GM12878 (cell line): ENCODE measurements at regions not wholly inside any gene's neighbourhood (a gene's known extent, or its start where the extent isn't known, plus 50 kb on each side); places are given as distances from the start of the nearest gene placed in this dataset.
A peak's percentile ranks its signal among the peaks of the same experiment; 100 is the strongest.

Experiments
- BMI1 ChIP-seq: fragments of 450-650 bp; IDR thresholded peaks from 2 replicates; pipeline ENCODE4 v1.6.1; 2016; ENCODE audit warnings: mild to moderate bottlenecking, moderate library complexity, borderline replicate concordance
- CREB1 ChIP-seq: IDR thresholded peaks from 2 replicates; pipeline ENCODE4 v1.6.1; 2012; ENCODE audit warnings: low read depth, mild to moderate bottlenecking, inconsistent platforms
- CREM ChIP-seq: IDR thresholded peaks from 2 replicates; pipeline ENCODE4 v1.6.1; 2014; ENCODE audit warnings: antibody characterized with exemption, low read depth
- EZH2 ChIP-seq: IDR thresholded peaks from 2 replicates; pipeline ENCODE4 v1.6.1; 2012; ENCODE audit warnings: low read depth, mild to moderate bottlenecking, control low read depth, inconsistent platforms, low read length, borderline replicate concordance; ENCODE audit not compliant: control insufficient read depth
- FOXK2 ChIP-seq: fragments of 450-650 bp; IDR thresholded peaks from 2 replicates; pipeline ENCODE4 v1.6.1; 2017; ENCODE audit warnings: mild to moderate bottlenecking, moderate library complexity
- FOXM1 ChIP-seq: IDR thresholded peaks from 2 replicates; pipeline ENCODE4 v1.6.1; 2012; ENCODE audit warnings: low read depth, mild to moderate bottlenecking, inconsistent platforms, low read length, moderate library complexity
- HDAC6 ChIP-seq: fragments of 200-600 bp; sonication (generic); IDR thresholded peaks from one replicate; pipeline ENCODE4 v1.8.0; 2017; ENCODE audit warnings: antibody characterized with exemption; ENCODE audit not compliant: unreplicated experiment
- IKZF1 ChIP-seq: fragments of 450-650 bp; conservative IDR thresholded peaks from 2 replicates; pipeline ENCODE4 v1.6.1; 2017; ENCODE audit warnings: antibody characterized with exemption, mild to moderate bottlenecking
- MEF2B ChIP-seq: fragments of 450-650 bp; IDR thresholded peaks from 2 replicates; pipeline ENCODE4 v1.6.1; 2018; ENCODE audit warnings: mild to moderate bottlenecking, moderate library complexity; ENCODE audit not compliant: partially characterized antibody, poor library complexity, severe bottlenecking
- MTA2 ChIP-seq: fragments of 450-650 bp; IDR thresholded peaks from 2 replicates; pipeline ENCODE4 v1.6.1; 2016; ENCODE audit warnings: low read depth, mild to moderate bottlenecking, moderate library complexity
- MXI1 ChIP-seq: fragments of 150-350 bp; IDR thresholded peaks from 2 replicates; pipeline ENCODE4 v1.6.1; 2011; ENCODE audit warnings: low read depth, mild to moderate bottlenecking, inconsistent platforms, low read length, improper control_type of control experiment
- NR2C1 ChIP-seq: fragments of 450-650 bp; IDR thresholded peaks from 2 replicates; pipeline ENCODE4 v1.6.1; 2017; ENCODE audit warnings: antibody characterized with exemption, mild to moderate bottlenecking, moderate library complexity
- RBBP5 ChIP-seq: fragments of 200-600 bp; sonication (generic); conservative IDR thresholded peaks from 2 replicates; pipeline ENCODE4 v1.6.1; 2016
- SIX5 ChIP-seq: IDR thresholded peaks from 2 replicates; pipeline ENCODE4 v1.6.1; 2011; ENCODE audit warnings: mild to moderate bottlenecking, low read depth, low read length, moderate library complexity; ENCODE audit not compliant: severe bottlenecking
- SP1 ChIP-seq: IDR thresholded peaks from one replicate; pipeline ENCODE4 v1.6.1; 2011; ENCODE audit warnings: low read depth, low read length
- SREBF1 ChIP-seq: IDR thresholded peaks from 2 replicates; pipeline ENCODE4 v1.6.1; 2012; ENCODE audit warnings: mild to moderate bottlenecking, low read length
- SRF ChIP-seq, 2 experiments: IDR thresholded peaks; 2 replicates each; pipeline ENCODE4 v1.6.1; 2011; ENCODE audit warnings: low read depth in 2 of 2, low read length in 2 of 2, mild to moderate bottlenecking in 1 of 2, moderate library complexity in 1 of 2
- SUZ12 ChIP-seq: fragments of 200-600 bp; sonication (generic); IDR thresholded peaks from one replicate; pipeline ENCODE4 v1.6.1; 2018; ENCODE audit warnings: antibody characterized with exemption, mild to moderate bottlenecking; ENCODE audit not compliant: unreplicated experiment
- WRNIP1 ChIP-seq: IDR thresholded peaks from 2 replicates; pipeline ENCODE4 v1.6.1; 2011; ENCODE audit warnings: low read depth, low read length, improper control_type of control experiment, borderline replicate concordance
- ZNF207 ChIP-seq: fragments of 450-650 bp; IDR thresholded peaks from 2 replicates; pipeline ENCODE4 v1.6.1; 2014; ENCODE audit warnings: antibody characterized with exemption, mild to moderate bottlenecking, borderline replicate concordance
- TF ChIP-seq, protein P1 (sequence below): fragments of 150-350 bp; IDR thresholded peaks from 2 replicates; pipeline ENCODE4 v1.6.1; 2014; ENCODE audit warnings: mild to moderate bottlenecking, low read depth, low read length
- TF ChIP-seq, protein P2 (sequence below): IDR thresholded peaks from 2 replicates; pipeline ENCODE4 v1.6.1; 2012; ENCODE audit warnings: low read length, inconsistent platforms
- TF ChIP-seq, protein P3 (sequence below): fragments of 450-650 bp; formaldehyde crosslinking; IDR thresholded peaks from 2 replicates; pipeline ENCODE4 v1.4.0; 2022; ENCODE audit warnings: mild to moderate bottlenecking, moderate library complexity
- TF ChIP-seq, protein P4 (sequence below): IDR thresholded peaks from 2 replicates; pipeline ENCODE4 v1.6.1; 2011; ENCODE audit warnings: low read depth, mild to moderate bottlenecking, low read length, moderate library complexity, borderline replicate concordance; ENCODE audit errors: extremely low read depth
- TF ChIP-seq, protein P5 (sequence below): IDR thresholded peaks from 2 replicates; pipeline ENCODE4 v1.6.1; 2012; ENCODE audit warnings: low read depth, low read length, improper control_type of control experiment

DNA sequence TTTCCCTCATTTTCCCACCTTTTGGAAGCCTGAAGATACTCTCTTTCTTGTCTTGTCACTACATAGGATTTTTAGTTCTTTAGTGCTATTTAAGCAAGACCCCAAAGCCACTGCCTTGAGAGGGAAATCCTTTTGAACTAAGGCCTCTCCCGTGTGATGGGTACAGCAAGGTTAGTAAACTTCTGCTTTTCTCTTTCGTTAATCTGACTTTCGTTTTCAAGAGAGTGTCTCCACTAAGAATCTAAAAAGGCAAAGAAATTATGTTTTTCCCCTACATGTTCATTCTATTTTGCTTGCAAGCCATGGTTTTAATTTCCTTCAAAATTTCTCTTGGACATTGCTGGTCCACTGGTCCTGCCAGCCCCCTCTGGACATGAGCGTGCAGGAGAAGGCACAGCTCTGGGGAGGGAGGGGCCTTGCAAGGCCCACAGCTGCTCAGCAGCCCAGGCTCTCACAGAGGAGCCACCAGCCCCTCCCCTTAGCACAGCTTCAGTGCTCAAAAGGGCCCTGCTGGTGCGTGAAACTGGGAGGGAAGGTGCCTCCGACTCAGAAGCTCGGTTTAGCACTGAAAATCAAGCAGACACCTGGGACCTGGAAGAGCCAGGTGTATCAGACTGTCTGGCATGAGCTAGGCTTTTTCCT is 210.9 kb upstream of the GALNT2 start (continued):
- TF ChIP-seq WRNIP1: 0 out of 2 replicates have a peak, but pooled peaks have one; percentile 38
- TF ChIP-seq FOXM1: no peak
- TF ChIP-seq RBBP5: 0 out of 2 replicates have a peak, but pooled peaks have one; percentile 20
- no peak for TF ChIP-seq MXI1
- no peak; the same call in 1 of the 2 replicates for TF ChIP-seq IKZF1
- TF ChIP-seq, protein P1, sequence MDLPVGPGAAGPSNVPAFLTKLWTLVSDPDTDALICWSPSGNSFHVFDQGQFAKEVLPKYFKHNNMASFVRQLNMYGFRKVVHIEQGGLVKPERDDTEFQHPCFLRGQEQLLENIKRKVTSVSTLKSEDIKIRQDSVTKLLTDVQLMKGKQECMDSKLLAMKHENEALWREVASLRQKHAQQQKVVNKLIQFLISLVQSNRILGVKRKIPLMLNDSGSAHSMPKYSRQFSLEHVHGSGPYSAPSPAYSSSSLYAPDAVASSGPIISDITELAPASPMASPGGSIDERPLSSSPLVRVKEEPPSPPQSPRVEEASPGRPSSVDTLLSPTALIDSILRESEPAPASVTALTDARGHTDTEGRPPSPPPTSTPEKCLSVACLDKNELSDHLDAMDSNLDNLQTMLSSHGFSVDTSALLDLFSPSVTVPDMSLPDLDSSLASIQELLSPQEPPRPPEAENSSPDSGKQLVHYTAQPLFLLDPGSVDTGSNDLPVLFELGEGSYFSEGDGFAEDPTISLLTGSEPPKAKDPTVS: no peak
- TF ChIP-seq HDAC6: no peak
- TF ChIP-seq, protein P2, sequence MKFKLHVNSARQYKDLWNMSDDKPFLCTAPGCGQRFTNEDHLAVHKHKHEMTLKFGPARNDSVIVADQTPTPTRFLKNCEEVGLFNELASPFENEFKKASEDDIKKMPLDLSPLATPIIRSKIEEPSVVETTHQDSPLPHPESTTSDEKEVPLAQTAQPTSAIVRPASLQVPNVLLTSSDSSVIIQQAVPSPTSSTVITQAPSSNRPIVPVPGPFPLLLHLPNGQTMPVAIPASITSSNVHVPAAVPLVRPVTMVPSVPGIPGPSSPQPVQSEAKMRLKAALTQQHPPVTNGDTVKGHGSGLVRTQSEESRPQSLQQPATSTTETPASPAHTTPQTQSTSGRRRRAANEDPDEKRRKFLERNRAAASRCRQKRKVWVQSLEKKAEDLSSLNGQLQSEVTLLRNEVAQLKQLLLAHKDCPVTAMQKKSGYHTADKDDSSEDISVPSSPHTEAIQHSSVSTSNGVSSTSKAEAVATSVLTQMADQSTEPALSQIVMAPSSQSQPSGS: no peak
- no peak for TF ChIP-seq SRF (IDR thresholded peaks at IDR 0.05; ENCODE audit: low read depth in 2 of 2, low read length in 2 of 2)
- TF ChIP-seq, protein P3, sequence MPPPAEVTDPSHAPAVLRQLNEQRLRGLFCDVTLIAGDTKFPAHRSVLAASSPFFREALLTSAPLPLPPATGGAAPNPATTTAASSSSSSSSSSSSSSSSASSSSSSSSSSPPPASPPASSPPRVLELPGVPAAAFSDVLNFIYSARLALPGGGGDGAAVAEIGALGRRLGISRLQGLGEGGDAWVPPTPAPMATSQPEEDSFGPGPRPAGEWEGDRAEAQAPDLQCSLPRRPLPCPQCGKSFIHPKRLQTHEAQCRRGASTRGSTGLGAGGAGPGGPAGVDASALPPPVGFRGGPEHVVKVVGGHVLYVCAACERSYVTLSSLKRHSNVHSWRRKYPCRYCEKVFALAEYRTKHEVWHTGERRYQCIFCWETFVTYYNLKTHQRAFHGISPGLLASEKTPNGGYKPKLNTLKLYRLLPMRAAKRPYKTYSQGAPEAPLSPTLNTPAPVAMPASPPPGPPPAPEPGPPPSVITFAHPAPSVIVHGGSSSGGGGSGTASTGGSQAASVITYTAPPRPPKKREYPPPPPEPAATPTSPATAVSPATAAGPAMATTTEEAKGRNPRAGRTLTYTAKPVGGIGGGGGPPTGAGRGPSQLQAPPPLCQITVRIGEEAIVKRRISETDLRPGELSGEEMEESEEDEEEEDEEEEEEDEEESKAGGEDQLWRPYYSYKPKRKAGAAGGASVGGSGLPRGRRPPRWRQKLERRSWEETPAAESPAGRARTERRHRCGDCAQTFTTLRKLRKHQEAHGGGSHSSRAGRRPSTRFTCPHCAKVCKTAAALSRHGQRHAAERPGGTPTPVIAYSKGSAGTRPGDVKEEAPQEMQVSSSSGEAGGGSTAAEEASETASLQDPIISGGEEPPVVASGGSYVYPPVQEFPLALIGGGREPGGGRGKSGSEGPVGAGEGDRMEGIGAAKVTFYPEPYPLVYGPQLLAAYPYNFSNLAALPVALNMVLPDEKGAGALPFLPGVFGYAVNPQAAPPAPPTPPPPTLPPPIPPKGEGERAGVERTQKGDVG (CRISPR knock-in tag): no peak
- TF ChIP-seq, protein P4, sequence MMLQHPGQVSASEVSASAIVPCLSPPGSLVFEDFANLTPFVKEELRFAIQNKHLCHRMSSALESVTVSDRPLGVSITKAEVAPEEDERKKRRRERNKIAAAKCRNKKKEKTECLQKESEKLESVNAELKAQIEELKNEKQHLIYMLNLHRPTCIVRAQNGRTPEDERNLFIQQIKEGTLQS: no peak
- no peak for TF ChIP-seq CREM
- TF ChIP-seq SUZ12: no peak
- peak; percentile 31; the same call in 1 of the 2 replicates for TF ChIP-seq MTA2
- TF ChIP-seq NR2C1: no peak
- TF ChIP-seq SREBF1: no peak
- no peak for TF ChIP-seq CREB1
- TF ChIP-seq FOXK2: no peak
- TF ChIP-seq SP1: no peak
- no peak for TF ChIP-seq ZNF207
- TF ChIP-seq SIX5: peak; percentile 22
- TF ChIP-seq MEF2B: no peak
- no peak for TF ChIP-seq EZH2
- TF ChIP-seq BMI1: no peak
- TF ChIP-seq, protein P5, sequence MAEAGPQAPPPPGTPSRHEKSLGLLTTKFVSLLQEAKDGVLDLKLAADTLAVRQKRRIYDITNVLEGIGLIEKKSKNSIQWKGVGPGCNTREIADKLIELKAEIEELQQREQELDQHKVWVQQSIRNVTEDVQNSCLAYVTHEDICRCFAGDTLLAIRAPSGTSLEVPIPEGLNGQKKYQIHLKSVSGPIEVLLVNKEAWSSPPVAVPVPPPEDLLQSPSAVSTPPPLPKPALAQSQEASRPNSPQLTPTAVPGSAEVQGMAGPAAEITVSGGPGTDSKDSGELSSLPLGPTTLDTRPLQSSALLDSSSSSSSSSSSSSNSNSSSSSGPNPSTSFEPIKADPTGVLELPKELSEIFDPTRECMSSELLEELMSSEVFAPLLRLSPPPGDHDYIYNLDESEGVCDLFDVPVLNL: no peak
